Kidney glomerular epithelial cell (primary cell): ENCODE measurements at regions not wholly inside any gene's neighbourhood (a gene's known extent, or its start where the extent isn't known, plus 50 kb on each side); places are given as distances from the start of the nearest gene placed in this dataset.
"Not testable (repeated sequence)": the region's sequence is repeated elsewhere in the genome, so short reads cannot be mapped to it uniquely, and the experiment has no call there.

Source experiments
- DNase-seq: peaks from one replicate; lab custom pipeline; 2025; lab: John Stamatoyannopoulos, UW

- DNase-seq, result no peak
Observed at GRCh38 chr3:145557405-145557804, 603.6 kb downstream of the PLOD2 start.

GRCh38 chr3:145578471-145578870 is 582.5 kb downstream of the PLOD2 start:
- no peak for DNase-seq

DNA sequence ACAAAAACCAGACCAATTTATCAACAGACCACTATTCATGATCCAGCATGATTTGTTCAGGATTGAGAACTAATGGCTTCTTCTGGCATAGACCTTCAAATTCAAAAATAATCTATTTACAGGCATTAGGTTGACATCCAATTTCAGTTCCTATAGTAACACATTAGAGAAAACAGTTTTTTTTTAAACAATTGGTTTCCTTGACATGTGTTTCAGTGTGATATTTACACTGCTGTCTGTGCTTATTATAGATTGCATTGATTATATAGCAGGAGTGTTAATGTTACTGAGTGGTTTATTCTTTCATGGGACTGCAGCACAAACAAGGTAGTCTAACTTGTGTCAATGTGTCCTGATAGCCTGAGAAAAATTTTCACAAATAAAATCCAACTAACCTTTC is 579.3 kb downstream of the PLOD2 start:
- DNase-seq, result no peak

DNA sequence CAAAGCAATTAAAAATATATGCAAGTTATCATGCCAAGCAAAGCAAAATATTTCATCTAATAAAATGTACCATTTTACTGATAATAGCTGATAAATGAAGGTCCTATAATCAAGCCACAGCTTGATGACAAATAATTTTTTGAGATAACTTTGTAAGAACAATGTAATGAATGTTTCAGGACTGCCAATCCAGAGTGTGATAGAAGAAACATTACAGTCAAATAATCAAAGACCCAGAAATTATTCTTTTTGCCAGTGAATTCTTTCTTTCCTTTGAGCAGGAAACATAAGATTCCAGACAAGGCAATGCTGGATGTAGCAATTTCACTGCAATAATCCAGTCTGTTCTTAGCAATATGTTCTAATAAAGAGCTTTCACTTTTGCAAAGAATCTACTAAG is 556.1 kb downstream of the PLOD2 start:
- DNase-seq, result no peak

- DNase-seq, result no peak
Observed at GRCh38 chr3:145620002-145620401, 541.0 kb downstream of the PLOD2 start.

GRCh38 chr3:145620486-145620885 is 540.5 kb downstream of the PLOD2 start:
- DNase-seq, result no peak

DNA sequence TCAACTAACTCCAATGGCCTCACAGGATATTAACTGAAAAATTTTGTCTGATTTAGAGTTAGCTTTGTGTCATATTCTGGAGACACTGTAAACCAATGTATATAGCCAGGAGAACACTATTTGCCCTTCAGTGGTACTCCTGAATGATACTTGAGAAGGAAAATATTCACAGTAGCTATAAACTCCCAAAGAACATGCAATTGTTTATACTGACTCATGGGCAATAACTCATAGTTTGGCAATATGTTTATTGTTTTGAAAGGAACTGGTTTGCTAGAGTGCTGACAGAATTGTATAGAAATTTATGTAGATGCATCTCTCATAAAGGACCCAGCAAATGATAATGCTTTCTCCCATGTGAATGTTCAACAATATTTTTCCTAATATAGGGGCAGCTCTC is 537.6 kb downstream of the PLOD2 start:
- no peak for DNase-seq

GRCh38 chr3:145628211-145628610 is 532.8 kb downstream of the PLOD2 start:
- no peak for DNase-seq

- DNase-seq, result no peak
Observed at GRCh38 chr3:145637105-145637504, 523.9 kb downstream of the PLOD2 start.

GRCh38 chr3:145639003-145639606 is 521.9 kb downstream of the PLOD2 start:
- DNase-seq, result no peak

GRCh38 chr3:145639875-145640274 is 521.1 kb downstream of the PLOD2 start:
- DNase-seq, result no peak

- DNase-seq, result no peak
Observed at GRCh38 chr3:145648396-145648795, 512.6 kb downstream of the PLOD2 start.

GRCh38 chr3:145649368-145649887 is 511.6 kb downstream of the PLOD2 start:
- DNase-seq, result no peak

- no peak for DNase-seq
Observed at GRCh38 chr3:145650170-145650569, 510.8 kb downstream of the PLOD2 start.

DNA sequence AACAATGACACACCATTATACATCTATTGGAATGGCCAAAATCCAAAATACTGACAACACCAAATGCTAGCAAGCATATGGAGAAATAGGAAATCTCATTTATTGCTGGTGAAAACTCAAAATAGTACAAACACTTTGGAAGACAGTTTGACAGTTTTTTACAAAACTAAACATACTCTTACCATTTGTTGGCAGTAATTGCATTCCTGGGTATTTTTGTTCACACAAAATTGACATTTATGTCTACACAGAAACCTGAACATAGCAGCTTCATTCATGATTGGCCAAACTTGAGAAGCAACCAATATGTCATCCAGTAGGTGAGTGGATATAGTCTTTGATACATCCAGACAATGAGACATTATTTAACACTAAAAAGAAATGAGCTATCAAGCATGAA is 489.9 kb downstream of the PLOD2 start:
- DNase-seq, result no peak

DNA sequence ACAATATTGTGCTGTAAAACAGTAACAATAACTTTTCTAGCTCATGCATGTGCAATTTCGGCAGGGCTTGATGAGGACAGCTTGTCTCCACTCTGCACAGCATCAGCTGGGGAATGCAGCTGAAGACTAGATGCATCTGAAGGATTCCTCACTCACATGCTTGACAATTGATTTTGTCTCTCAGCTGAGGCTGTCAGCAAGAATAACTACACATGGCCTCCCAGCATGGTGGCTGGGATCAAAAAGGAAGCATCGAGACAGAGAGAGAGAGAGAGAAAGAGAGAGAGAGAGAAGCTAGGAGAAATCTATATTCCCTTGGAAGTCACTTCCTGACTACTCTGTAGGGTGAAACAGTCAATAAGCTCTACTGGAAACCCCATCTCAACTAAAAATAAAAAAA is 487.1 kb downstream of the PLOD2 start:
- DNase-seq, result no peak

DNA sequence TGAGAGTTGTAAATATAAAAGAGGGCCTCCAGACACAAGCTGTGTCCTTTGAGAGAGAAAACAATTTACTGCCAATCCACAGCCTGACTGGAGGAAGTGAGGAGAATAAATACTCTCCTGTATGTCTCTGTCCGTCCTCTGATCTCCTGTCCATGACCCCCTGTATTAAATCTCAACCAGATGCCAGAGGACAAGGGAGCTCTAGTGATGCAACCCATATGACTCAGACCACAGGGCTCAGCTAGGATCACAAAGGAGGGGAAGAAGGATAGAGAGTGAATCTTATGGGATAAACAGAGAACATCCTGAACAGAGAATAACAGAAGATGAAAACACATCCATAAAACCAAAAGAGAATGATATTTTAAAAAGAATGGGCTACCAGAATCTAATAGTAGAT is 482.6 kb downstream of the PLOD2 start:
- no peak for DNase-seq

- DNase-seq, result no peak
Observed at GRCh38 chr3:145681181-145681580, 479.8 kb downstream of the PLOD2 start.

DNA sequence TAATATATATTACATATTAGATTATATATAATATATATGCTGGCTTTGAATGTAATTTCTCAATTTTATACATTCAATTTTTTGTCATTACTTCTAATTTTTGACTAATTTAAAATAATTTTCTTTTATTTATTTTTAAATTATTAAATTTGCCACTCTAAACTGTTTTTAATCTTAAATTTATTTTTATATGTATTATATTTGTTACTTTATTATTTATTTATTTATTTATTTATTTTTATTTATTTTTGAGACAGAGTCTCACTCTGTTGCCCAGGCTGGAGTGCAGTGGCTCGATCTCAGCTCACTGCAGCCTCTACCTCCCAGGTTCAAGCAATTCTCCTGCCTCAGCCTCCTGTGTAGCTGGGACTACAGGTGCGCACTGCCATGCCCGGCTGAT is 473.0 kb downstream of the PLOD2 start:
- DNase-seq, result not testable (repeated sequence)

DNA sequence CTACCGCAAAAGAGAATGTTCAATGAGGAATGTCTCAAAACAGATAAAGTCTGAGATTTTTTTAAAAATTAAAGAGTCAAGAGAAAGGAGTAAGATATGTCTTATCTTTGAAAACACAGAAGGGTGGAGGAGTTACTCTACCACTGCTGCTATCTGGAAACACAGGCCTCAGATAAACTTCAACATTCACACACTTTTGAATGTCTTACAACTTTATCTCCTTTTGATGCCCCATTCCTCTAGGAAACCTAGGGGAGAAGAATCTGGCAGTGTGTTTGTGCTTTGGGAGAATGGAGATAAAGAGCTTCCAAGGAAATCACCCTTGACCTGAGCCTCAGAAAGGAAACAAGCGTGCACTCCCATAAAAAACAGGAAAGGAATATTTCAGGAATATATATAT is 468.2 kb downstream of the PLOD2 start:
- no peak for DNase-seq

DNA sequence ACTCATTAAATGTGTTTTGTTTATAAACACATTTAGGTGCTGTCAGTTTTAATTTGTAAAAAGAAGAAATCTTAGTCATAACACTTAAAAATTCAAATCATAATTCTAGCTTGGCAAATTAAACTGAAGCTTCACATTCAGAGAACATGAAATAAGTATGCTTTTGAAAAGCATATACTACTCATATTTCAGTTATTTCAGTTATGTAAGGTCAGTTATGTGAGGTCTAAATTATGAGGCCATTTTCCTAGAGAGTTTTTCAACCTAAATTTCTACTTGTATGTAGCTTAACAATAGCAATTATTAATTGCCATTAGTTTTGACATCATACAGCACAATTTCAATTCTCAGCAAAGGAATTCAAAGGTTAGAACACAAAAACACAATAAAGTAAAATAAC is 465.0 kb downstream of the PLOD2 start:
- DNase-seq, result no peak

- no peak for DNase-seq
Observed at GRCh38 chr3:145698250-145698649, 462.7 kb downstream of the PLOD2 start.

DNA sequence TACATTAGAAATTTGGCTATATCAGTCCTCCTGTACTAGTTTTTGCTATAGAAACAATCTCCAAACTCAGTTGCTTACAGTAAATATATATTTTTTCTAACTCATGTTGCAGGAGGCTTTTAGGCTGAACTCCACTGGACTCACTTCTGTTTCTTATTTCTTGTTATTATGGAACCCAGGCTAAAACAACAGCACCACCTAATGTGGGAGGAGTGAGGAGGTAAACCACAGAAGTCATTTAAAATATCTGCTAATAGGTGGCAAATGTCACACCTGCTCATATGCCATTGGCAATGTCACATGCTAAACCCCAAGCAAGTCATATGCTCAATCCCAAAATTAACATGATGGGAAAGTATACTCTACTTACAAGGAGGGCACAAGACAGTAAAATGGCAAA is 462.2 kb downstream of the PLOD2 start:
- DNase-seq, result no peak

GRCh38 chr3:145704020-145704419 is 457.0 kb downstream of the PLOD2 start:
- no peak for DNase-seq
